H1 (cell line): ENCODE measurements at regions not wholly inside any gene's neighbourhood (a gene's known extent, or its start where the extent isn't known, plus 50 kb on each side); places are given as distances from the start of the nearest gene placed in this dataset.
"Not testable (repeated sequence)": the region's sequence is repeated elsewhere in the genome, so short reads cannot be mapped to it uniquely, and the experiment has no call there.

Experiments
- CTCF ChIA-PET: fragments of 300-600 bp; sonication (Branson Sonifier 250); formaldehyde crosslinking; loops from one replicate; lab custom pipeline; 2021; ENCODE audit not compliant: partially characterized antibody; lab: Charles Lee
- POLR2A ChIA-PET: fragments of 300-600 bp; sonication (Branson Sonifier 250); formaldehyde crosslinking; loops from one replicate; lab custom pipeline; 2021; ENCODE audit warnings: inconsistent platforms; ENCODE audit not compliant: partially characterized antibody; lab: Charles Lee
- DNase-seq, 2 experiments: peaks; one replicate each; pipeline versions ENCODE4 v3.0.0 to v3.0.0-alpha.2; 2010 to 2022; ENCODE audit warnings: low spot score in 2 of 2, low read depth in 1 of 2, mixed read lengths in 1 of 2
- FAIRE-seq: peaks from 2 replicates; lab custom pipeline; 2011; peaks lifted over from hg19 to GRCh38; lab: Jason Lieb, UNC
- H2AFZ ChIP-seq: 2 replicates; pipeline ENCODE4 v1.8.1; 2012; ENCODE audit warnings: low read length, inconsistent platforms
- H2AK5ac ChIP-seq: 2 replicates; pipeline ENCODE4 v1.6.1; 2013; ENCODE audit warnings: low read depth, low read length
- H2BK120ac ChIP-seq: replicated peaks from 2 replicates; pipeline ENCODE3; 2013; ENCODE audit warnings: low read depth, low read length, inconsistent platforms
- H2BK12ac ChIP-seq: 2 replicates; pipeline ENCODE4 v1.6.1; 2013; ENCODE audit warnings: low read depth, low read length
- H2BK15ac ChIP-seq: 2 replicates; pipeline ENCODE4 v1.6.1; 2013; ENCODE audit warnings: low read length
- H2BK20ac ChIP-seq: 2 replicates; pipeline ENCODE4 v1.6.1; 2013; ENCODE audit warnings: low read length
- H2BK5ac ChIP-seq: 2 replicates; pipeline ENCODE4 v1.6.1; 2013; ENCODE audit warnings: low read depth, low read length
- H3K14ac ChIP-seq: 2 replicates; pipeline ENCODE4 v1.6.1; 2013; ENCODE audit warnings: inconsistent platforms; ENCODE audit not compliant: insufficient read length
- H3K18ac ChIP-seq: 2 replicates; pipeline ENCODE4 v1.6.1; 2013; ENCODE audit warnings: low read length; ENCODE audit errors: extremely low read depth
- H3K23ac ChIP-seq: 2 replicates; pipeline ENCODE4 v1.6.1; 2013; ENCODE audit warnings: inconsistent platforms; ENCODE audit not compliant: insufficient read length
- H3K23me2 ChIP-seq: 2 replicates; pipeline ENCODE4 v1.6.1; 2013; ENCODE audit warnings: low read depth, low read length
- H3K27ac ChIP-seq: 2 replicates; pipeline ENCODE4 v1.6.1; 2011; ENCODE audit warnings: low read depth, low read length, inconsistent platforms
- H3K27me3 ChIP-seq, 4 experiments: replicated peaks in 1 of 4; 1 replicate in 1 of 4; 2 replicates in 3 of 4; pipeline versions ENCODE4 v1.6.1 to v1.8.1; 2011 to 2013; ENCODE audit warnings: low read length in 3 of 4, mild to moderate bottlenecking in 3 of 4, inconsistent platforms in 2 of 4, mixed read lengths in 2 of 4, moderate library complexity in 1 of 4; ENCODE audit not compliant: control insufficient read depth in 3 of 4, insufficient read depth in 3 of 4; ENCODE audit errors: extremely low read depth in 1 of 4
- H3K36me3 ChIP-seq, 4 experiments: 2 replicates each; pipeline versions ENCODE4 v1.6.1 to v1.8.1; 2011 to 2013; ENCODE audit warnings: mild to moderate bottlenecking in 4 of 4, low read length in 3 of 4, moderate library complexity in 2 of 4, control low read depth in 1 of 4, inconsistent platforms in 1 of 4; ENCODE audit not compliant: insufficient read depth in 4 of 4, control insufficient read depth in 2 of 4
- H3K4ac ChIP-seq: replicated peaks from 2 replicates; pipeline ENCODE3; 2013; ENCODE audit warnings: low read length, low read depth, mixed read lengths, inconsistent platforms; ENCODE audit not compliant: insufficient read length
- H3K4me1 ChIP-seq, 4 experiments: replicated peaks in 1 of 4; 1 replicate in 1 of 4; 2 replicates in 3 of 4; pipeline versions ENCODE4 v1.6.1 to v1.8.1; 2011 to 2013; ENCODE audit warnings: low read length in 3 of 4, inconsistent platforms in 2 of 4, mixed read lengths in 1 of 4; ENCODE audit not compliant: insufficient read depth in 4 of 4, control insufficient read depth in 3 of 4
- H3K4me2 ChIP-seq, 2 experiments: 2 replicates each; pipeline versions ENCODE4 v1.6.1 to v1.8.1; 2011 to 2013; ENCODE audit warnings: low read depth in 2 of 2, low read length in 2 of 2, control low read depth in 1 of 2, inconsistent platforms in 1 of 2, mild to moderate bottlenecking in 1 of 2; ENCODE audit not compliant: insufficient read depth in 1 of 2
- H3K4me3 ChIP-seq, 4 experiments: fragments of 200-600, 300-600 bp in 1 of 4; sonication (generic), shearing (Covaris generic), sonication (Bioruptor Twin) in 1 of 4; 2 replicates each; pipeline versions ENCODE4 v1.5.1 to v1.8.1; 2011 to 2016; ENCODE audit warnings: low read length in 4 of 4, low read depth in 3 of 4, control low read depth in 2 of 4, inconsistent platforms in 2 of 4, mild to moderate bottlenecking in 2 of 4, mixed read lengths in 1 of 4, moderate library complexity in 1 of 4; ENCODE audit not compliant: insufficient read depth in 2 of 4; ENCODE audit errors: extremely low read depth in 1 of 4
- H3K56ac ChIP-seq: replicated peaks from 2 replicates; pipeline ENCODE3; 2013; ENCODE audit warnings: low read depth, mild to moderate bottlenecking, mixed read lengths, low read length, inconsistent platforms; ENCODE audit not compliant: insufficient read length
- H3K79me1 ChIP-seq: 2 replicates; pipeline ENCODE4 v1.6.1; 2013; ENCODE audit warnings: low read depth, low read length, control low read depth
- H3K79me2 ChIP-seq, 2 experiments: 2 replicates each; pipeline versions ENCODE4 v1.6.1 to v1.8.1; 2012 to 2013; ENCODE audit warnings: low read length in 2 of 2, mild to moderate bottlenecking in 2 of 2, inconsistent platforms in 1 of 2; ENCODE audit not compliant: insufficient read depth in 2 of 2, control insufficient read depth in 1 of 2
- H3K9ac ChIP-seq, 4 experiments: replicated peaks in 1 of 4; 1 replicate in 1 of 4; 2 replicates in 3 of 4; pipeline versions ENCODE4 v1.6.1 to v1.8.1; 2011 to 2013; ENCODE audit warnings: low read depth in 3 of 4, low read length in 3 of 4, control low read depth in 2 of 4, mild to moderate bottlenecking in 2 of 4, moderate library complexity in 2 of 4, inconsistent platforms in 1 of 4; ENCODE audit errors: extremely low read depth in 1 of 4
- H3K9me3 ChIP-seq, 2 experiments: 2 replicates each; pipeline versions ENCODE4 v1.6.1 to v1.8.1; 2012 to 2013; ENCODE audit warnings: mild to moderate bottlenecking in 2 of 2, moderate library complexity in 2 of 2, control low read depth in 1 of 2, inconsistent platforms in 1 of 2, low read depth in 1 of 2, low read length in 1 of 2, mixed read lengths in 1 of 2; ENCODE audit not compliant: insufficient read depth in 2 of 2
- H4K20me1 ChIP-seq, 2 experiments: replicated peaks in 1 of 2; 2 replicates each; pipeline versions ENCODE3 to v1.8.1; 2011 to 2013; ENCODE audit warnings: inconsistent platforms in 2 of 2, low read length in 2 of 2, mild to moderate bottlenecking in 1 of 2; ENCODE audit not compliant: insufficient read depth in 2 of 2, control insufficient read depth in 1 of 2
- H4K5ac ChIP-seq: 2 replicates; pipeline ENCODE4 v1.6.1; 2013; ENCODE audit warnings: low read length, low read depth, mixed read lengths, inconsistent platforms; ENCODE audit not compliant: insufficient read length
- H4K8ac ChIP-seq: 2 replicates; pipeline ENCODE4 v1.8.0; 2013; ENCODE audit warnings: mild to moderate bottlenecking, moderate library complexity, low read length, inconsistent platforms; ENCODE audit not compliant: insufficient read depth; ENCODE audit errors: extremely low read depth
- H4K91ac ChIP-seq: replicated peaks from 2 replicates; pipeline ENCODE3; 2013; ENCODE audit warnings: low read length, mixed read lengths, inconsistent platforms; ENCODE audit not compliant: insufficient read length
- CBX5 ChIP-seq: fragments of 300-800, 300-1000 bp; sonication (generic); IDR thresholded peaks from 2 replicates; pipeline ENCODE4 v1.7.1; 2016; ENCODE audit warnings: antibody characterized with exemption, low read length, low read depth
- EGR1 ChIP-seq: IDR thresholded peaks from 2 replicates; pipeline ENCODE4 v1.6.1; 2011; ENCODE audit warnings: low read depth, low read length, borderline replicate concordance
- MAFK ChIP-seq: IDR thresholded peaks from 2 replicates; pipeline ENCODE4 v1.6.1; 2012; ENCODE audit warnings: low read depth, mild to moderate bottlenecking, improper control_type of control experiment, low read length
- TAF1 ChIP-seq: IDR thresholded peaks from 2 replicates; pipeline ENCODE4 v1.6.1; 2011; ENCODE audit warnings: mild to moderate bottlenecking, low read depth, low read length
- ZNF274 ChIP-seq: IDR thresholded peaks from 2 replicates; pipeline ENCODE4 v1.7.0; 2012; ENCODE audit warnings: low read length, borderline replicate concordance; ENCODE audit errors: extremely low read depth
- WGBS, 2 experiments: shearing (Covaris generic) in 1 of 2; methylation state at CpG; one replicate each; pipeline versions ENCODE4 v1.1.6 to v1.1.7; 2013 to 2015; ENCODE audit warnings: low lambda C conversion rate in 2 of 2, mixed read lengths in 2 of 2, inconsistent platforms in 1 of 2, low coverage in 1 of 2, missing lambda C conversion rate in 1 of 2; ENCODE audit not compliant: insufficient replicate concordance in 2 of 2, insufficient coverage in 1 of 2, insufficient read length in 1 of 2; ENCODE audit errors: extremely low coverage in 1 of 2, missing lambda C conversion rate in 1 of 2; 5-methylcytosine and 5-hydroxymethylcytosine counted together

- FAIRE-seq, result no peak
- POLR2A ChIA-PET, result no interaction called here
- CTCF ChIA-PET, result no interaction called here
These were observed 169.7 kb upstream of the TMEM45B start for GRCh38 chr11:129645943-129646342.

GRCh38 chr11:129650044-129650443 is 165.6 kb upstream of the TMEM45B start:
- H2BK5ac ChIP-seq, H4K5ac ChIP-seq, H3K23me2 ChIP-seq, H2BK20ac ChIP-seq, H3K14ac ChIP-seq, H2BK120ac ChIP-seq, H2AFZ ChIP-seq, H3K56ac ChIP-seq, H3K4me2 ChIP-seq, H3K36me3 ChIP-seq, H4K8ac ChIP-seq, H3K79me1 ChIP-seq, H2AK5ac ChIP-seq, POLR2A ChIA-PET, H3K23ac ChIP-seq, H3K4ac ChIP-seq, DNase-seq, H4K91ac ChIP-seq, H3K18ac ChIP-seq, FAIRE-seq, H3K79me2 ChIP-seq, H3K4me3 ChIP-seq, H2BK15ac ChIP-seq, H3K27ac ChIP-seq, H4K20me1 ChIP-seq, CTCF ChIA-PET, H2BK12ac ChIP-seq, H3K27me3 ChIP-seq, H3K9ac ChIP-seq, H3K4me1 ChIP-seq, H3K9me3 ChIP-seq: not testable (repeated sequence)
- WGBS, 2 experiments, result 84% methylated on average over 4 of the region's 4 CpGs; no CpG with 5 or more reads in 1 of the 2 experiments

More at GRCh38 chr11:129645943-129646342, 169.7 kb upstream of the TMEM45B start:
- Histone ChIP-seq H3K27ac (no peak overlapping the region), H3K18ac (no peak overlapping the region), H3K79me2 (no peaks in the 10 kb centered on the region), H3K4me2 (no peak overlapping the region), H3K4ac (no peak overlapping the region), H2BK120ac (no peak overlapping the region), H4K5ac (no peak overlapping the region), H2AK5ac (no peak overlapping the region), H3K4me1 (no peaks in the 10 kb centered on the region), H4K91ac (no peak overlapping the region), H2BK20ac (no peak overlapping the region), H3K27me3 (no peaks in the 10 kb centered on the region), H3K56ac (no peak overlapping the region), H3K79me1 (no peaks in the 10 kb centered on the region), H3K23ac (no peak overlapping the region), H3K36me3 (no peaks in the 10 kb centered on the region), H3K9me3 (no peaks in the 10 kb centered on the region), H2AFZ (no peak overlapping the region), H2BK5ac (no peak overlapping the region), H2BK12ac (no peak overlapping the region), H3K23me2 (no peaks in the 10 kb centered on the region), H3K14ac (no peak overlapping the region), H2BK15ac (no peak overlapping the region), H4K8ac (no peak overlapping the region), H3K9ac (no peak overlapping the region), H4K20me1 (no peaks in the 10 kb centered on the region), H3K4me3 (no peak overlapping the region)
- no peak for TF ChIP-seq CBX5
- no peak for TF ChIP-seq TAF1
- no peak for TF ChIP-seq MAFK
- TF ChIP-seq EGR1, result no peak
- no peak for TF ChIP-seq ZNF274
- WGBS, 2 experiments, result 75% methylated on average over 1 of the region's 1 CpG; no CpG with 5 or more reads in 1 of the 2 experiments
- DNase-seq, result no peak
